ENCODE measurements at regions not wholly inside any gene's neighbourhood (a gene's known extent, or its start where the extent isn't known, plus 50 kb on each side); places are given as distances from the start of the nearest gene placed in this dataset.

DNA sequence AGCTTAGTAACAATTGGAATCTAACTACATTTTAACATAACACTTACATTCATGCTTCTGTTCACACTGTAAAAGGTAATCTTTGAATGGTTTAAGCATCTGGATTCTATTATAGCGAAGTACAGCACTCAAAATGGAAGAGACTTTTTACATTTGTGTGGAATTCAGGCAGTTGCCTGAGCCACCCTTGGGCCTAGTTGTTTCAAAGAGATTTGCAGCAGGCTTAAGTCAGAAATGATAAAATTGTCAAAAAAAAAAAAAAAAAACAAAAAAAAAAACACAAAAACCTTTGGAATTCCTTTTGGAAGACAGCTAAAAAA lies 199.9 kb downstream of the LYPLAL1 start:
- TF ChIP-seq ZBTB7A (IDR thresholded peaks at IDR 0.05; ENCODE audit: low read depth): no peak
- TF ChIP-seq, protein P1, sequence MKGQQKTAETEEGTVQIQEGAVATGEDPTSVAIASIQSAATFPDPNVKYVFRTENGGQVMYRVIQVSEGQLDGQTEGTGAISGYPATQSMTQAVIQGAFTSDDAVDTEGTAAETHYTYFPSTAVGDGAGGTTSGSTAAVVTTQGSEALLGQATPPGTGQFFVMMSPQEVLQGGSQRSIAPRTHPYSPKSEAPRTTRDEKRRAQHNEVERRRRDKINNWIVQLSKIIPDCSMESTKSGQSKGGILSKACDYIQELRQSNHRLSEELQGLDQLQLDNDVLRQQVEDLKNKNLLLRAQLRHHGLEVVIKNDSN (IDR thresholded peaks at IDR 0.05): no peak
- no peak for TF ChIP-seq YY1 (IDR thresholded peaks at IDR 0.05; ENCODE audit: low read depth)
- no peak for TF ChIP-seq TAF1 (IDR thresholded peaks at IDR 0.05; ENCODE audit: low read depth)

DNA sequence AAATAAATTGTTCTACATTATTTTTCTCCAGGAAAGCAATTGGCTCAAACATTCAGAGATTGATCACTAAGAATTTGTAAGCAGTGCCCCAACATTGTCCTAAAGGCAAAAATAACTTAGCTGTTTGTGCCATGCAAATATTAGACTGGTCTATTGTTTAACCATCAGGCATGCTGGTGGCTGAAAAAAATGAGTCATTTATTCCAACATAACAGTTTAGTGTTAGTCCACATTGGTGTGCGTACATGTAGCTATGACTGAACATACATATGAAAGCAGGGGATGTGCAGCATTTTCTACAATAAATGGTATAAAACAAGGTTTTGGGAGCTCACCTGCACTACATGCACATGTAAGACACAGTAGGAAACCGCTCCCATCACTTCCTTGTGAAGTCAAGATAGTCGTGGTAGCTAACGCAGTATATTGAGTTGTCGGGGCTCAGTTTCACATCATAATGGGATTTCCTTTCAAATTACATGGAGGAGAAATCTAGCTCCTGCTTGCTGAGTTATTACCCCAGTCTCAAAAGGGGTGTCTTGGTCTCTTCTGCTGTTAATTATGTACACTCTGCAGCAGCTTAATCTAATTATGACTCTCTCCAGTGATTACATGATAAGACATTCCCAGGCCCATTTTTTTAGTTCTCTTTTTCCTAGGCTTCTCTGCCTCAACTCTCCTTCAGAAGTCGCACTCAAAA lies 199.4 kb downstream of the LYPLAL1 start:
- TF ChIP-seq, protein P2, sequence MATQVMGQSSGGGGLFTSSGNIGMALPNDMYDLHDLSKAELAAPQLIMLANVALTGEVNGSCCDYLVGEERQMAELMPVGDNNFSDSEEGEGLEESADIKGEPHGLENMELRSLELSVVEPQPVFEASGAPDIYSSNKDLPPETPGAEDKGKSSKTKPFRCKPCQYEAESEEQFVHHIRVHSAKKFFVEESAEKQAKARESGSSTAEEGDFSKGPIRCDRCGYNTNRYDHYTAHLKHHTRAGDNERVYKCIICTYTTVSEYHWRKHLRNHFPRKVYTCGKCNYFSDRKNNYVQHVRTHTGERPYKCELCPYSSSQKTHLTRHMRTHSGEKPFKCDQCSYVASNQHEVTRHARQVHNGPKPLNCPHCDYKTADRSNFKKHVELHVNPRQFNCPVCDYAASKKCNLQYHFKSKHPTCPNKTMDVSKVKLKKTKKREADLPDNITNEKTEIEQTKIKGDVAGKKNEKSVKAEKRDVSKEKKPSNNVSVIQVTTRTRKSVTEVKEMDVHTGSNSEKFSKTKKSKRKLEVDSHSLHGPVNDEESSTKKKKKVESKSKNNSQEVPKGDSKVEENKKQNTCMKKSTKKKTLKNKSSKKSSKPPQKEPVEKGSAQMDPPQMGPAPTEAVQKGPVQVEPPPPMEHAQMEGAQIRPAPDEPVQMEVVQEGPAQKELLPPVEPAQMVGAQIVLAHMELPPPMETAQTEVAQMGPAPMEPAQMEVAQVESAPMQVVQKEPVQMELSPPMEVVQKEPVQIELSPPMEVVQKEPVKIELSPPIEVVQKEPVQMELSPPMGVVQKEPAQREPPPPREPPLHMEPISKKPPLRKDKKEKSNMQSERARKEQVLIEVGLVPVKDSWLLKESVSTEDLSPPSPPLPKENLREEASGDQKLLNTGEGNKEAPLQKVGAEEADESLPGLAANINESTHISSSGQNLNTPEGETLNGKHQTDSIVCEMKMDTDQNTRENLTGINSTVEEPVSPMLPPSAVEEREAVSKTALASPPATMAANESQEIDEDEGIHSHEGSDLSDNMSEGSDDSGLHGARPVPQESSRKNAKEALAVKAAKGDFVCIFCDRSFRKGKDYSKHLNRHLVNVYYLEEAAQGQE (IDR thresholded peaks at IDR 0.05; ENCODE audit: low read depth): no peak
- TF ChIP-seq TCF12 (IDR thresholded peaks at IDR 0.05; ENCODE audit: low read depth): no peak
- no peak for TF ChIP-seq RAD21 (IDR thresholded peaks at IDR 0.05; ENCODE audit: low read depth)
- no peak for TF ChIP-seq FOXM1 (IDR thresholded peaks at IDR 0.05; ENCODE audit: borderline replicate concordance, low read depth)
- no peak for TF ChIP-seq CREB1 (IDR thresholded peaks at IDR 0.05; ENCODE audit: low read depth)
- no peak for TF ChIP-seq CEBPB (IDR thresholded peaks at IDR 0.05)
- no peak for TF ChIP-seq YY1 (IDR thresholded peaks at IDR 0.05; ENCODE audit: low read depth)

DNA sequence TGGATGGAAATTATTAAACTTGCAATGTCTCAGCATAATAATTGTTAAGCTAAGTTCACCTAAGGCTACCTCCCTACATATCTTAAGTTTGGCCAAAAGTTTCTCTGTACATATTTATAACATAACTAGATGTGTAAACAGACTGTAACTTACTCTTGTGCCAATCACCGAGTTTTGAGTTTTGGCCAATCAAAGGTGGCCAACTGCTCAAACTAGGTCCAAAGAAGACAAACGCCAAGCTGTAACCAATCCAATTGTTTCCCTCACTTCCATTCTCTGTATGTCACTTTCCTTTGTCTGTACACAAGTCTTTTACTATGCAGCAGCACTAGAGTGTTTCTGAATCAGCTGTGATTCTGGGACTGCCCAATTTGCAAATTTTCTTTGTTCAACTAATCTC lies 197.8 kb downstream of the LYPLAL1 start:
- TF ChIP-seq YY1 (IDR thresholded peaks at IDR 0.05; ENCODE audit: low read depth): no peak
- TF ChIP-seq CREB1 (IDR thresholded peaks at IDR 0.05; ENCODE audit: low read depth): no peak
- TF ChIP-seq, protein P3, sequence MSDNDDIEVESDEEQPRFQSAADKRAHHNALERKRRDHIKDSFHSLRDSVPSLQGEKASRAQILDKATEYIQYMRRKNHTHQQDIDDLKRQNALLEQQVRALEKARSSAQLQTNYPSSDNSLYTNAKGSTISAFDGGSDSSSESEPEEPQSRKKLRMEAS (IDR thresholded peaks at IDR 0.05): no peak
- TF ChIP-seq RAD21 (IDR thresholded peaks at IDR 0.05; ENCODE audit: low read depth): no peak
- TF ChIP-seq, protein P1 (IDR thresholded peaks at IDR 0.05): no peak
- no peak for TF ChIP-seq EGR1 (IDR thresholded peaks at IDR 0.05)
- no peak for TF ChIP-seq FOXM1 (IDR thresholded peaks at IDR 0.05; ENCODE audit: borderline replicate concordance, low read depth)
- TF ChIP-seq, protein P2 (IDR thresholded peaks at IDR 0.05; ENCODE audit: low read depth): no peak
- TF ChIP-seq NFIC (IDR thresholded peaks at IDR 0.05): no peak
- no peak for TF ChIP-seq TAF1 (IDR thresholded peaks at IDR 0.05; ENCODE audit: low read depth)
- TF ChIP-seq ZBTB7A (IDR thresholded peaks at IDR 0.05; ENCODE audit: low read depth): no peak
- no peak for TF ChIP-seq CEBPB (IDR thresholded peaks at IDR 0.05)

DNA sequence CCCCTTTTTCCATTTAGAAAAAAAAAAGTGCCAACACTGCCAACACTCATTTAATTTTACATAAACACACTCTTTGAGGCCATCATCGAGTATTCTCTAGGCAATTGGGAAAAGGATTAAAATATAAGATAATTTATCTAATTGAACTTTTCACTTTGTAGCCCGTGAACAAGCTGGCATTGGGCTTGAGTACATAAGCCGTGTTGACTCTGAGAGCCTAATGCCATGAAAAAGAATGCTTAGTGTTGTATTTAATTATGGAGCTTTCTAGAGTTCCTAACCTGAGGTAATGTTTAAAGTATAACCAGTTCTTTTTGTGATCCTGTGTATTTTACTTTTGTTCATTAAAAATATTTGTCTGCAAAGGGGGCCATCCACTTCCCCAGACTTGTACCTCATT lies 193.8 kb downstream of the LYPLAL1 start:
- TF ChIP-seq CEBPB (IDR thresholded peaks at IDR 0.05): no peak
- TF ChIP-seq, protein P3 (IDR thresholded peaks at IDR 0.05): no peak
- TF ChIP-seq, protein P2 (IDR thresholded peaks at IDR 0.05; ENCODE audit: low read depth): no peak
- TF ChIP-seq CREB1 (IDR thresholded peaks at IDR 0.05; ENCODE audit: low read depth): no peak
- no peak for TF ChIP-seq YY1 (IDR thresholded peaks at IDR 0.05; ENCODE audit: low read depth)
- no peak for TF ChIP-seq EGR1 (IDR thresholded peaks at IDR 0.05)
- TF ChIP-seq, protein P1 (IDR thresholded peaks at IDR 0.05): no peak
- no peak for TF ChIP-seq EP300 (IDR thresholded peaks at IDR 0.05; ENCODE audit: borderline replicate concordance)
- no peak for TF ChIP-seq NFIC (IDR thresholded peaks at IDR 0.05)
- TF ChIP-seq TAF1 (IDR thresholded peaks at IDR 0.05; ENCODE audit: low read depth): no peak
- no peak for TF ChIP-seq TCF12 (IDR thresholded peaks at IDR 0.05; ENCODE audit: low read depth)
- TF ChIP-seq TEAD4 (IDR thresholded peaks at IDR 0.05): no peak
- no peak for TF ChIP-seq ZBTB7A (IDR thresholded peaks at IDR 0.05; ENCODE audit: low read depth)
- no peak for TF ChIP-seq FOXM1 (IDR thresholded peaks at IDR 0.05; ENCODE audit: borderline replicate concordance, low read depth)
- no peak for TF ChIP-seq RAD21 (IDR thresholded peaks at IDR 0.05; ENCODE audit: low read depth)
